Bronchial epithelial cell (primary cell): ENCODE measurements at regions not wholly inside any gene's neighbourhood (a gene's known extent, or its start where the extent isn't known, plus 50 kb on each side); places are given as distances from the start of the nearest gene placed in this dataset.

ENCODE experiments used
- DNase-seq: peaks from one replicate; pipeline ENCODE4 v3.0.0-alpha.2; 2010; ENCODE audit warnings: low read depth
- FAIRE-seq: peaks from 2 replicates; lab custom pipeline; 2011; peaks lifted over from hg19 to GRCh38; lab: Jason Lieb, UNC
- H3K27me3 ChIP-seq: 2 replicates; pipeline ENCODE4 v1.5.1; 2011; ENCODE audit warnings: low read length; ENCODE audit not compliant: control insufficient read depth, insufficient read depth
- H3K36me3 ChIP-seq: 2 replicates; pipeline ENCODE4 v1.5.1; 2011; ENCODE audit warnings: low read length; ENCODE audit not compliant: control insufficient read depth, insufficient read depth
- H3K4me3 ChIP-seq: 2 replicates; pipeline ENCODE4 v1.5.1; 2011; ENCODE audit warnings: mild to moderate bottlenecking, low read depth, low read length, control low read depth
- TF ChIP-seq, protein P1 (sequence below): IDR thresholded peaks from 2 replicates; pipeline ENCODE4 v1.5.1; 2011; ENCODE audit warnings: mild to moderate bottlenecking, moderate library complexity, low read length, control low read depth, inconsistent platforms; ENCODE audit not compliant: insufficient read depth, severe bottlenecking

DNA sequence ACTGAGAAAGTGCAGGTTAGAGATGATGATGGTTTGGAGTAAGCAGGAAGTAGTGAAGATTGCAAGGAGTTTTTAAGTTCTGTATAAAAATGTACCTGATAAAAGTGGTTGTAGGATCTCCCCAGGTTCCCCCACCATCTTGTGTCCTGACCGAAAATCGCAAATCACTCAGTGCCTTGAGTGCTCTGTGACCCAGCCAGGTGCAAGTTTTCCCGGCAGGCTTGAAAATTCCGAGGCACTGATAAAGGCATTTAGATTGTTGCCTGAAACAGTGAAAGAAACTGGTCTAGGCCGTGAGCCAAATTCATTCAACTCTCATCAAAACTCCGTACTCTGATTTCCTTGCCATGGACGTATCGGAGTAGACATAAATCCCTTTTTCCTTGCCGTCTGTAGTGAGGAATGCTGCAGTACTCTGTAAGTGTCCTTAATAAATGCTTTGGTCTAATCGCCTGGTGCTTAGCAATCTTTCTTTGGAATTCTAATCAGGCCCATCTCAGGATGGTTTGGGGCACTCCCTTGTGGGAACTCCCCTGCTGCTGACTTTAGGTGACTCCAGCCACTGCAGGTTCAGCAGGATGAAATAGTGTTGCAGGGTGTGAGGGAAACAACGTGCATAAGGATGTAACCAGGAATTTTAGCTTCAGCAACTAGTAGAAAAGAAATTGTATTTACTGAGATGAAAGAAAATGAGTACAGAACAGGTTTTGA, 1199.8 kb upstream of the MAP3K7 start:
- H3K27me3 ChIP-seq = no peaks in the 10 kb centered on the region
- no peak for FAIRE-seq
- TF ChIP-seq, protein P1, sequence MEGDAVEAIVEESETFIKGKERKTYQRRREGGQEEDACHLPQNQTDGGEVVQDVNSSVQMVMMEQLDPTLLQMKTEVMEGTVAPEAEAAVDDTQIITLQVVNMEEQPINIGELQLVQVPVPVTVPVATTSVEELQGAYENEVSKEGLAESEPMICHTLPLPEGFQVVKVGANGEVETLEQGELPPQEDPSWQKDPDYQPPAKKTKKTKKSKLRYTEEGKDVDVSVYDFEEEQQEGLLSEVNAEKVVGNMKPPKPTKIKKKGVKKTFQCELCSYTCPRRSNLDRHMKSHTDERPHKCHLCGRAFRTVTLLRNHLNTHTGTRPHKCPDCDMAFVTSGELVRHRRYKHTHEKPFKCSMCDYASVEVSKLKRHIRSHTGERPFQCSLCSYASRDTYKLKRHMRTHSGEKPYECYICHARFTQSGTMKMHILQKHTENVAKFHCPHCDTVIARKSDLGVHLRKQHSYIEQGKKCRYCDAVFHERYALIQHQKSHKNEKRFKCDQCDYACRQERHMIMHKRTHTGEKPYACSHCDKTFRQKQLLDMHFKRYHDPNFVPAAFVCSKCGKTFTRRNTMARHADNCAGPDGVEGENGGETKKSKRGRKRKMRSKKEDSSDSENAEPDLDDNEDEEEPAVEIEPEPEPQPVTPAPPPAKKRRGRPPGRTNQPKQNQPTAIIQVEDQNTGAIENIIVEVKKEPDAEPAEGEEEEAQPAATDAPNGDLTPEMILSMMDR = no peak
- DNase-seq = no peak
- no peak overlapping the region for H3K4me3 ChIP-seq
- H3K36me3 ChIP-seq = no peaks in the 10 kb centered on the region

DNA sequence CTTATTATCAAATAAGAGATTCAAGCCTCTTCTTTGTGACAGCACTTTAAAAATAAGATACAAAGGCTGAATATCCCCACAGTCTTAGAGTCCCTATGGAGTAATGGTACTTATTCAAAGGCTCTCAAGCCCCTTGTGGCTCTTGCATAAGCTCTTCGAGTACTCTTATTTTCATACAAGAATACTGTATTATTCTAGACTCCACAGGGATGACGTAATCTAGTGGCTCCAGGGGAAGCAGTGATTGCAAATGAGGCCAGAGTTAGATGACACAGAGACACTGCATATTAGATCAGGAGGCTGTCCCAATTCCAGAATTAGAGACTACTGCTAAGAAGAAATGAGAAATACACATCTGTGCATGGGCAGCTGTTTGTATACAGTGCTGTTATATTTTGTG, 1195.9 kb upstream of the MAP3K7 start:
- FAIRE-seq (no peak), DNase-seq (peak; percentile 20)
- Histone ChIP-seq H3K27me3 (no peaks in the 10 kb centered on the region), H3K36me3 (no peaks in the 10 kb centered on the region), H3K4me3 (no peak overlapping the region)
- TF ChIP-seq, protein P1 = no peak

DNA sequence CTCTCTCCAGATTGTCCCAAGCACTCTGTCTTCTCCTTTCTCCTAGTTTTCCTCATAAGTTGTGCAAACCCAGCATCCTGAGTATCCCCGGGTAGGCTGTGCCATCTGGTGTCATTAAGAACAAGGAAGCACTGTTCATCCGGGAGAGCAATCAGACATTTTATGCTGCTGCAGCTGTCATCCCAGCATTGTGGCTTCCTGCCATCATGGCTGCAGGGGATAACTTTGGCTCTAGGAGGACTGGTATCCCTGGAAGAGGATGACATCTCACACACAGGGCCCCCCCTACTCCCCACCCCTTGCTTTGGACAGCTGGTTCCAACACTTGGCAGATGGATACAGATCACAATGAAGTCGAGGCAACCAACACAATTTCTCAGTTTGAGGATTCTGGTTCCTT, 1195.1 kb upstream of the MAP3K7 start:
- FAIRE-seq (no peak), DNase-seq (no peak)
- Histone ChIP-seq H3K27me3 (no peaks in the 10 kb centered on the region), H3K36me3 (no peaks in the 10 kb centered on the region), H3K4me3 (no peak overlapping the region)
- TF ChIP-seq, protein P1 = no peak

DNA sequence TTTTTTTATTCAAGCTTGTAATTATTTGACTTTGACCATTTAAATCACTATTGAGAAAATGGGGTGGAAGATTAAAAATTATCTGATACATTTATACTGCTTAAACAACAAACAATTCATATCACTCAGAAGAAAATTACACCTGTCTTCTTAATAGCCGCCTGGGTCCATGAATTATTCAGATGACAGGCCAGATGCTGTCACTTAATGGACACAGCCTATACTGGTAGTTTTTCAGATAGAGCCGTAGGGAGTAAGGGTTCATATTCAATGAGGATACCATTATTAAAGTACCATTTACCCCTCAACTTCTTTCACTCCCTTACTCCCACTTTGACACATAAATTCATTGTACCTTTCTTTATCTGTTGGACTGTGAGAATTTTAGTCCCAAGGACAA, 1193.4 kb upstream of the MAP3K7 start:
- FAIRE-seq (no peak), DNase-seq (no peak)
- no peaks in the 10 kb centered on the region for H3K36me3 ChIP-seq
- H3K4me3 ChIP-seq = no peak overlapping the region
- TF ChIP-seq, protein P1 = no peak
- no peaks in the 10 kb centered on the region for H3K27me3 ChIP-seq

DNA sequence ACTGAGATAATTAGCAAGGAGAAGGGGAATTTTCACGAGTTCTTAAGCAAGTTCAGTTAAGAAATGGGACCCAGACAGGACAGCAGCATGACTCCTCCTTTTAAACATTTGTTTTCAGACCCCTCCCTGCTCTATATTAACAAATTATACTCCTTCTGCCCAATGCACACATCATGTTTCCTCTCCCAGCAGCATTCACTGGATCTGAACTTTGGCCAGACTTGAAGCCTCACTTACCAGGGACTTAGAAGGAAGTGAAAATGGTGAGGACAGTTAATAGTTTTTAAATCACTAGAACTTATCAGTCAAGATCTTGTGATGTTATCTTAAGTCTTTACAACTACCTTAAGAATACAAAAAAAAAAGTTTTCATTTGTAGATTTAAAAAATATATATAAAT, 1174.7 kb upstream of the MAP3K7 start:
- DNase-seq = no peak
- TF ChIP-seq, protein P1 = no peak
- Histone ChIP-seq H3K36me3 (no peaks in the 10 kb centered on the region), H3K27me3 (no peaks in the 10 kb centered on the region), H3K4me3 (no peak overlapping the region)
- no peak for FAIRE-seq

DNA sequence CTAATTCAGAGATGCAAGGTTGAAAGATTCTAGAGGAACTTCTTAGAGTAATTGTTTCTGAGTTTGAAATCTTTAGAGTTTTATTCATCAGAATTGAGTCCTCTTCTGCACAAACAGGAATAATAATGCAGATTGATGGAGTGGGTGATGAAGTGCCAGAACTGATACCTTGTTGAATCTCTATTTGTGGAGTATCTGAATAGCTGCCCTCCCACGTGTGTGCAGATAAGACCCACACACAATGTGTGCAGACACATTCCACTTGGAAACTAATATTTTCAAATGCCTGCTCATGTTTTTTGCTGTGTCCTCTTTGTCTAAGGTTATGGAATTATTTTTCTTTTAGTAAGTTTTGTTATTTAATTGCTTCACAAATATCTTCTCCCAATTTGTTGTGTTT, 1167.8 kb upstream of the MAP3K7 start:
- Histone ChIP-seq H3K27me3 (no peaks in the 10 kb centered on the region), H3K36me3 (no peaks in the 10 kb centered on the region), H3K4me3 (no peak overlapping the region)
- FAIRE-seq (no peak), DNase-seq (no peak)
- TF ChIP-seq, protein P1 = no peak
